Cardiac fibroblast (primary cell): ENCODE measurements at regions not wholly inside any gene's neighbourhood (a gene's known extent, or its start where the extent isn't known, plus 50 kb on each side); places are given as distances from the start of the nearest gene placed in this dataset.
"Not testable (repeated sequence)": the region's sequence is repeated elsewhere in the genome, so short reads cannot be mapped to it uniquely, and the experiment has no call there.

Experiments
- DNase-seq, 2 donors: peaks; one replicate each; pipeline versions ENCODE4 v3.0.0 to v3.0.0-alpha.2; 2010; ENCODE audit warnings: low read depth in 2 of 2
- H3K4me3 ChIP-seq, 2 donors: replicated peaks in 1 of 2; 1 replicate in 1 of 2; 2 replicates in 1 of 2; pipeline ENCODE4 v1.5.1; 2011; ENCODE audit warnings: low read depth in 2 of 2, low read length in 2 of 2, mild to moderate bottlenecking in 2 of 2, moderate library complexity in 1 of 2
- TF ChIP-seq, protein P1 (sequence below): IDR thresholded peaks from one replicate; pipeline ENCODE4 v1.5.1; 2011; ENCODE audit warnings: low read depth, mild to moderate bottlenecking, low read length, inconsistent platforms

DNA sequence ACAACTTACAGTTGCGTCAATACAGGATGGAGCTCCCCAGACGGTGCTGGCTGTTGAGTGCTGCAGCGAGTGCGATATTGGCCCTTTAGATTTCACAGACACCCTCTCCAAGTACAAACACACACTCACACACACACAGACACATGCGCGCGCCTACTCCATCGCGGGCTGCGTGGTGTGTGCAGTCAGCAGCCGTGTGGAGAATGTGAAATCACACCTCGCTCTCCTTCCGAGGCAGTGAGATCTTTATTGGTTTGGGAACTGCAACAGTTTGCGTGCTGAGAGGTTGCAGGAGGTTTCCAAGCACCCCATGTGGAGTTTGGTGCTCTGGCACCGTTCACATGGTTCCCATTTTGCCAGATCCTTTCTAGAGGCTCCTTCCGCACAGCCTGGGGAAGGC lies 372.2 kb downstream of the RRAGC start:
- H3K4me3 ChIP-seq: no peak overlapping the region
- TF ChIP-seq, protein P1, sequence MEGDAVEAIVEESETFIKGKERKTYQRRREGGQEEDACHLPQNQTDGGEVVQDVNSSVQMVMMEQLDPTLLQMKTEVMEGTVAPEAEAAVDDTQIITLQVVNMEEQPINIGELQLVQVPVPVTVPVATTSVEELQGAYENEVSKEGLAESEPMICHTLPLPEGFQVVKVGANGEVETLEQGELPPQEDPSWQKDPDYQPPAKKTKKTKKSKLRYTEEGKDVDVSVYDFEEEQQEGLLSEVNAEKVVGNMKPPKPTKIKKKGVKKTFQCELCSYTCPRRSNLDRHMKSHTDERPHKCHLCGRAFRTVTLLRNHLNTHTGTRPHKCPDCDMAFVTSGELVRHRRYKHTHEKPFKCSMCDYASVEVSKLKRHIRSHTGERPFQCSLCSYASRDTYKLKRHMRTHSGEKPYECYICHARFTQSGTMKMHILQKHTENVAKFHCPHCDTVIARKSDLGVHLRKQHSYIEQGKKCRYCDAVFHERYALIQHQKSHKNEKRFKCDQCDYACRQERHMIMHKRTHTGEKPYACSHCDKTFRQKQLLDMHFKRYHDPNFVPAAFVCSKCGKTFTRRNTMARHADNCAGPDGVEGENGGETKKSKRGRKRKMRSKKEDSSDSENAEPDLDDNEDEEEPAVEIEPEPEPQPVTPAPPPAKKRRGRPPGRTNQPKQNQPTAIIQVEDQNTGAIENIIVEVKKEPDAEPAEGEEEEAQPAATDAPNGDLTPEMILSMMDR: no peak
- DNase-seq: no peak

DNA sequence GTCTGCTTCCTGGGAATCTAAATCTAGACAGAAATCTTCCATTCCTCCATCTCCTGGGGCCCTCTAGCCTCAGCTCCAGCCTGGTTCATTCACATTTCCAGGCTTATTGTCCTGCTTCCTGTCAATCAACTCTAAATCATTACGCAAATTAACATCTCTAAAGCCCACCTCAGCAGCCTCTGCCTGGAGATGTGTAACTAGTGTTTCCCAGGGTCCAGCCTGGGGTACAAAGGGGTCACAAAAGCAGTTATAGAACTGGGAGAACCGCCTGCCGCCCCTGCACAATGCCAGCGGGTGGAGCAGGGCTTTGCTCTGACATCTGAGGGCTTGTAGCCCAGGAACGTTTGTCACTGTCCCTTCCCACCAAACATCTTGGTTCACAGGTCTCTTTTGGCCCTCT lies 373.5 kb downstream of the RRAGC start:
- no peak for DNase-seq
- no peak overlapping the region for H3K4me3 ChIP-seq
- TF ChIP-seq, protein P1: no peak

DNA sequence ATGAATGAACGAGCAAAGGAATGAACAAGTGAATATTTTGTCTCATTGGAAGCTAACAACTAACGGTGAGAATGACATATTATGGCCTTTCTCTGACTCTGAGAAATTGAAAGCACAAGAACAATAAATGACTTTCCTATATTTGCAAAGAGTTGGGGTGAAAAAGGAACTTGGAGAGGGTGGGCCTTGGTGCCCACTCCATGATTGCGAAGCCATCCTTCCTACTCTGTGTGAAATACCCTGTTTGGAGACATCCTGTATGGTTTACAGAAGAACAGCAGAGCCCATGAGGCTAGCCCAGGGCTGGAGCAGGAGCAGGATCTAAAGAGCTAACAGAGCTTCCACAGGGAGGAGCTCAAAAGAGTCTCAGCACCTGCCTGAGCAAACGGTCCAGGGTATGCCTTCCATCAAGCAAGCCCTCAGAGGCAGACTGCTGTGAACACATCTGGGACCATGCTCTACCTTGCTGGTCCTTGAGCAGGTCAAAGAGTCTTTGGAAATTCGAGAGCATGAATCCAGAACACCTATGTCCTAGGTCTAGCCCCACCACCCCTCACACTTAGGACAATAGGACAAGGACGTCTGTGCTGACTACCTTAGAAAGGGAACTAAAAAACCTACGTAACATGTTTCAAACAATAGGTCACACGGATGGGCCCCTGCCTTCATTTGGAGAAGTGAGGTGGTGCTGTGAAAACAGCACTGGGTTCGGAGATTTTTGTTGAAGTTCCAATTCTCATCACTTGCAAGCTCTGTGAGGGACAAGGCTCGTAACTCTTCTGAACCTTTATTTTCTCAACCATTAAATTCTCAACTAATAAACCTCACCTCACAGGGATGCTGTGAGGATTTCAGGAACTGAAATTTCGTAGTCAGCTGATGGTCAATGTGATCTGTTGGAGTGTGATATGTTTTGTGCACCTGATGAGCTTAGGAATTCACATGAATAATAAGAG lies 377.4 kb downstream of the RRAGC start:
- H3K4me3 ChIP-seq: no peak overlapping the region

DNA sequence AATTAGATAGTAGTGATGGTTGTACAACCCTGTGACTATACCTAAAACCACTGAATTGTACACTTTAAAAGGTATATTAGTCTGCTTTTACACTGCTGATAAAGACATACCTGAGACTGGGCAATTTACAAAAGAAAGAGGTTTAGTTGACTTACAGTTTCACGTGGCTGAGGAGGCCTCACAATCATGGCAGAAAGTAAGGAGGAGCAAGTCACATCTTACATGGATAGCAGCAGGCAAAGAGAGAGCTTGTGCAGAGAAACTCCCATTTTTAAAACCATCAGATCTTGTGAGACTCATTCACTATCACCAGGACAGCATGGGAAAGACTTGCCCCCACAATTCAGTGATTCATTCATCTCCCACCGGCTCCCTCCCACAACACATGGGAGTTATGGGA lies 379.9 kb downstream of the RRAGC start:
- DNase-seq: not testable (repeated sequence)

More for the DNA sequence above, 377.4 kb downstream of the RRAGC start:
- DNase-seq: no peak
- TF ChIP-seq, protein P1: no peak

DNA sequence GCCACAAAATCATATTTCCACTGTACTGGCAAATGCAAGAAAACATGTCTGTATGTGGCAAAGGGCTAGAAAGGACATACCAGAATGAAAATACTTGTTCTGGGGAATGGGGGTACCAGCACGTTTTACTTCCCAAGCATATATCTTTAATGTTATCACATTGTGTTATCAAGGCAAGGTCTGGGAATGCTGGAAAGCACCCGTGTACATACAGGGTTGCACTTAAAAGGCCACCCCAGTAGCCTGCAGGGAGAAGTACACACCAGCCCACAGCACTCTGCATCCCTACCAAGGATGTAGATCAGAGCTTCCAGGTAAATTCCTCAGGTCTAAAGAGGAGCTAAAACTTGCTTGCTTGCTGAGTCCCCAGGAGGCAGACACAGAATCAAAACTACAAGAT lies 381.8 kb downstream of the RRAGC start:
- TF ChIP-seq, protein P1: no peak
- H3K4me3 ChIP-seq: no peak overlapping the region
- no peak for DNase-seq

More for the DNA sequence above, 379.9 kb downstream of the RRAGC start:
- H3K4me3 ChIP-seq: not testable (repeated sequence)

DNA sequence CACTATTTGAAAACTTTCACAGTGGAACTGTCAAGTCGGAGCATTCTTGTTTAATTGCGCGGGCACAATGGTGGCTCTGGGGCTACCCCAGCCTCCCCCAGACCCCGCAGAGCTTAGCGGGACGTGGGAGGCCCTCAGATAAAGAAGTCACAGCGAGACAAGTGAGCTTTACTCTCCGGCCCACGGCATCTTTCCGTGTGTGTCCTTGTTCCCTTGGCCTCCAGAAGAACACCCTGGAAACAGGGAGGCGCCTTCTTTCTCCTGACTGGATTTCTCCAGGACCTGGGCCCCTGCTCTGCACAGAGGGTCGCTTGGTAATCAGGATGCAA lies 382.8 kb downstream of the RRAGC start:
- TF ChIP-seq, protein P1: no peak
- no peak for DNase-seq
- no peak overlapping the region for H3K4me3 ChIP-seq

DNA sequence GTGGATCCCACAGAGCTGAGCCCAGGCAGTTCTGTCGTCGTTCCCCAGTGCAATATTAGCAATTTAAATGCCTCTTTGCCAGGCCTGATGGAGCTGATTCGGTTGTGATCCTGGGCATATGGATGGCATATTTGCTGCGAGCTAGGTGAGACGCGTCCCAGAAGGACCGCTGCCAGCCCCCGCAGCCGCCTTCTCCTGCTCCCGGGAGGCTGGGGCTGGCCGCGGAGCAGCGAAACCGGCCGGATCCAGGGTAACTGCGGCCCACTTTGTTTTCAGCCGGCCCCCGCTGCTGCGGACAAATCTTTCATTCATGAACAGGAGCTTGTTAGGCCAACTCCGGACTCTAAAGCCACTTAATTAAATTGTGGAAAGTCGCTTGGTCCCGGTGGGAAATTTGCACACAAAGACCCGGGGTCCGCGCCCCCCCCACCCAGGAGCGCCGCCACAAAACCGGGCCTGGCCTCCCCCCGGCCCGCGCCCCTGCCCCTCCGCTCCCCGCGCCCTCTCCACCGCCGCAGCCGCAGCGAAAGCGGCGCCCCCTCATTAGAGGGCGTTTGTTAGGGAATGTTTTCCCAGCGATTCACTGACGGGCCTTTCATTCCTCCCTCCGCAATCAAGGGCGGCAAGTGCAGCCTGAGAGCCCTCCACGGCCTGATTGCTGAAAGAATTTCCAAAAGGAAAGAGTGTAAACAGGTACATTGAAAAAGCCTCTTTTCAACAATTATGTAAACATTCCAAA lies 383.3 kb downstream of the RRAGC start:
- TF ChIP-seq, protein P1: no peak
- H3K4me3 ChIP-seq: no peak overlapping the region
- DNase-seq: no peak
